ENCODE measurements at regions not wholly inside any gene's neighbourhood (a gene's known extent, or its start where the extent isn't known, plus 50 kb on each side); places are given as distances from the start of the nearest gene placed in this dataset.

GRCh38 chr7:81165070-81165469 is 246.2 kb upstream of the SEMA3C start:
- TF ChIP-seq CTCF (IDR thresholded peaks at IDR 0.05) (no peak), POLR2A (IDR thresholded peaks at IDR 0.05) (no peak)

All from adrenal gland (tissue), 5 donors.